Activated CD8-positive, alpha-beta memory T cell treated with anti-CD3 and anti-CD28 coated beads, Interleukin-2, amount 10 ng/mL, durations not matched to agents 7 days and 5 days (primary cell): ENCODE measurements at regions not wholly inside any gene's neighbourhood (a gene's known extent, or its start where the extent isn't known, plus 50 kb on each side); places are given as distances from the start of the nearest gene placed in this dataset.

Experiments
- ATAC-seq: fragments of 150-1000 bp; cut with Tn5 transposase; one replicate; pipeline ENCODE4 v1.10.0; 2021; ENCODE audit warnings: moderate library complexity
- CTCF ChIA-PET: fragments of 350-600 bp; sonication (Branson Sonifier 250); formaldehyde crosslinking; loops from one replicate; lab custom pipeline; 2021; ENCODE audit warnings: antibody characterized with exemption; lab: Charles Lee
- DNase-seq: peaks from one replicate; pipeline ENCODE4 v3.0.0-alpha.2; 2020
- H3K27ac Mint-ChIP-seq: one replicate; pipeline ENCODE4 v1.8.0; 2021; ENCODE audit warnings: mild to moderate bottlenecking, mixed read lengths
- H3K27me3 Mint-ChIP-seq: one replicate; pipeline ENCODE4 v1.8.0; 2021; ENCODE audit warnings: mixed read lengths
- H3K36me3 Mint-ChIP-seq: one replicate; pipeline ENCODE4 v1.8.0; 2021; ENCODE audit warnings: mild to moderate bottlenecking, mixed read lengths
- H3K4me1 Mint-ChIP-seq: one replicate; pipeline ENCODE4 v1.8.0; 2021; ENCODE audit warnings: mixed read lengths
- H3K4me3 Mint-ChIP-seq: one replicate; pipeline ENCODE4 v1.8.0; 2021; ENCODE audit warnings: mild to moderate bottlenecking, moderate library complexity, mixed read lengths
- H3K9me3 Mint-ChIP-seq: one replicate; pipeline ENCODE4 v1.8.0; 2022; ENCODE audit warnings: low read depth, mixed read lengths

- Mint-ChIP-seq H3K36me3 (no peaks in the 10 kb centered on the region), H3K4me1 (no peaks in the 10 kb centered on the region), H3K4me3 (no peak overlapping the region), H3K9me3 (no peaks in the 10 kb centered on the region), H3K27ac (no peak overlapping the region), H3K27me3 (peaks cover 2% of the 10 kb centered on the region)
- DNase-seq, result no peak
- CTCF ChIA-PET, result no interaction called here
- ATAC-seq, result no peak
Observed at GRCh38 chr3:40780291-40780924, 255.6 kb downstream of the ZNF621 start.

- Mint-ChIP-seq H3K9me3 (no peaks in the 10 kb centered on the region), H3K4me1 (no peaks in the 10 kb centered on the region), H3K27ac (no peak overlapping the region), H3K4me3 (no peak overlapping the region), H3K27me3 (no peaks in the 10 kb centered on the region), H3K36me3 (no peaks in the 10 kb centered on the region)
- ATAC-seq (no peak), DNase-seq (no peak)
- CTCF ChIA-PET, result no interaction called here
Observed at GRCh38 chr3:40780925-40781406, 256.2 kb downstream of the ZNF621 start.

- H3K4me3 Mint-ChIP-seq, result no peak overlapping the region
- H3K36me3 Mint-ChIP-seq, result no peaks in the 10 kb centered on the region
- no peaks in the 10 kb centered on the region for H3K4me1 Mint-ChIP-seq
- no peaks in the 10 kb centered on the region for H3K9me3 Mint-ChIP-seq
- no peak overlapping the region for H3K27ac Mint-ChIP-seq
- ATAC-seq (no peak), DNase-seq (no peak)
- H3K27me3 Mint-ChIP-seq, result no peaks in the 10 kb centered on the region
- CTCF ChIA-PET, result no interaction called here
Observed at GRCh38 chr3:40782111-40782721, 257.5 kb downstream of the ZNF621 start.

GRCh38 chr3:40790746-40791145 is 266.0 kb downstream of the ZNF621 start:
- Mint-ChIP-seq H3K9me3 (no peaks in the 10 kb centered on the region), H3K4me1 (no peaks in the 10 kb centered on the region), H3K27ac (no peak overlapping the region), H3K27me3 (peaks cover 6% of the 10 kb centered on the region), H3K36me3 (no peaks in the 10 kb centered on the region), H3K4me3 (no peak overlapping the region)
- ATAC-seq (no peak), DNase-seq (no peak)
- CTCF ChIA-PET, result no interaction called here

GRCh38 chr3:40793730-40794129 is 269.0 kb downstream of the ZNF621 start:
- Mint-ChIP-seq H3K4me3 (no peak overlapping the region), H3K36me3 (no peaks in the 10 kb centered on the region), H3K4me1 (no peaks in the 10 kb centered on the region), H3K27me3 (peaks cover 10% of the 10 kb centered on the region), H3K9me3 (no peaks in the 10 kb centered on the region), H3K27ac (no peak overlapping the region)
- CTCF ChIA-PET, result no interaction called here
- ATAC-seq (no peak), DNase-seq (no peak)

- Mint-ChIP-seq H3K4me3 (no peak overlapping the region), H3K4me1 (no peaks in the 10 kb centered on the region), H3K27ac (no peak overlapping the region), H3K36me3 (no peaks in the 10 kb centered on the region), H3K9me3 (peaks cover 3% of the 10 kb centered on the region), H3K27me3 (peaks cover 9% of the 10 kb centered on the region)
- no peak for DNase-seq
- no peak for ATAC-seq
- CTCF ChIA-PET, result no interaction called here
Observed at GRCh38 chr3:40800343-40800742, 275.6 kb downstream of the ZNF621 start.

GRCh38 chr3:40801284-40801741 is 276.6 kb downstream of the ZNF621 start:
- Mint-ChIP-seq H3K4me3 (no peak overlapping the region), H3K9me3 (peaks cover 3% of the 10 kb centered on the region), H3K36me3 (no peaks in the 10 kb centered on the region), H3K27me3 (peaks cover 9% of the 10 kb centered on the region), H3K4me1 (no peaks in the 10 kb centered on the region), H3K27ac (no peak overlapping the region)
- no peak for ATAC-seq
- CTCF ChIA-PET, result no interaction called here
- no peak for DNase-seq

- DNase-seq (no peak), ATAC-seq (no peak)
- no peaks in the 10 kb centered on the region for H3K4me1 Mint-ChIP-seq
- no peak overlapping the region for H3K27ac Mint-ChIP-seq
- CTCF ChIA-PET, result no interaction called here
- no peak overlapping the region for H3K4me3 Mint-ChIP-seq
- H3K36me3 Mint-ChIP-seq, result no peaks in the 10 kb centered on the region
- H3K9me3 Mint-ChIP-seq, result peaks cover 3% of the 10 kb centered on the region
- H3K27me3 Mint-ChIP-seq, result peaks cover 5% of the 10 kb centered on the region
Observed at GRCh38 chr3:40803311-40803710, 278.6 kb downstream of the ZNF621 start.

- CTCF ChIA-PET, result no interaction called here
- no peak for ATAC-seq
- H3K27ac Mint-ChIP-seq, result no peak overlapping the region
- peaks cover 8% of the 10 kb centered on the region for H3K27me3 Mint-ChIP-seq
- H3K4me3 Mint-ChIP-seq, result no peak overlapping the region
- no peak for DNase-seq
- no peaks in the 10 kb centered on the region for H3K4me1 Mint-ChIP-seq
- H3K9me3 Mint-ChIP-seq, result peaks cover 3% of the 10 kb centered on the region
- no peaks in the 10 kb centered on the region for H3K36me3 Mint-ChIP-seq
Observed at GRCh38 chr3:40805456-40805855, 280.7 kb downstream of the ZNF621 start.

GRCh38 chr3:40810813-40811212 is 286.1 kb downstream of the ZNF621 start:
- no peak overlapping the region for H3K27ac Mint-ChIP-seq

GRCh38 chr3:40817017-40817416 is 292.3 kb downstream of the ZNF621 start:
- DNase-seq (no peak), ATAC-seq (no peak)
- Mint-ChIP-seq H3K4me1 (no peaks in the 10 kb centered on the region), H3K27me3 (peaks cover 5% of the 10 kb centered on the region), H3K27ac (no peak overlapping the region), H3K4me3 (no peak overlapping the region), H3K36me3 (no peaks in the 10 kb centered on the region), H3K9me3 (peaks cover 5% of the 10 kb centered on the region)
- CTCF ChIA-PET, result no interaction called here

More at GRCh38 chr3:40810813-40811212, 286.1 kb downstream of the ZNF621 start:
- peaks cover 6% of the 10 kb centered on the region for H3K27me3 Mint-ChIP-seq
- no peaks in the 10 kb centered on the region for H3K4me1 Mint-ChIP-seq
- H3K4me3 Mint-ChIP-seq, result no peak overlapping the region
- peaks cover 10% of the 10 kb centered on the region for H3K9me3 Mint-ChIP-seq
- DNase-seq (no peak), ATAC-seq (no peak)
- H3K36me3 Mint-ChIP-seq, result no peaks in the 10 kb centered on the region
- CTCF ChIA-PET, result no interaction called here

- Mint-ChIP-seq H3K4me1 (no peaks in the 10 kb centered on the region), H3K9me3 (no peaks in the 10 kb centered on the region), H3K27ac (no peak overlapping the region), H3K27me3 (peaks cover 3% of the 10 kb centered on the region), H3K4me3 (no peak overlapping the region), H3K36me3 (no peaks in the 10 kb centered on the region)
- no peak for ATAC-seq
- CTCF ChIA-PET, result no interaction called here
- DNase-seq, result no peak
Observed at GRCh38 chr3:40821315-40821714, 296.6 kb downstream of the ZNF621 start.

- Mint-ChIP-seq H3K4me3 (no peak overlapping the region), H3K27me3 (peaks cover 10% of the 10 kb centered on the region), H3K27ac (no peak overlapping the region), H3K4me1 (no peaks in the 10 kb centered on the region), H3K36me3 (no peaks in the 10 kb centered on the region), H3K9me3 (no peaks in the 10 kb centered on the region)
- no peak for ATAC-seq
- CTCF ChIA-PET, result no interaction called here
- DNase-seq, result no peak
Observed at GRCh38 chr3:40827226-40827625, 302.5 kb downstream of the ZNF621 start.

- no peak overlapping the region for H3K27ac Mint-ChIP-seq
- DNase-seq, result no peak
- no peaks in the 10 kb centered on the region for H3K4me1 Mint-ChIP-seq
- CTCF ChIA-PET, result no interaction called here
- H3K36me3 Mint-ChIP-seq, result no peaks in the 10 kb centered on the region
- no peak overlapping the region for H3K4me3 Mint-ChIP-seq
- ATAC-seq, result no peak
- H3K9me3 Mint-ChIP-seq, result no peaks in the 10 kb centered on the region
- peaks cover 10% of the 10 kb centered on the region for H3K27me3 Mint-ChIP-seq
Observed at GRCh38 chr3:40827942-40828688, 303.4 kb downstream of the ZNF621 start.
